Esophagus muscularis mucosa (tissue), 4 donors: ENCODE measurements at regions not wholly inside any gene's neighbourhood (a gene's known extent, or its start where the extent isn't known, plus 50 kb on each side); places are given as distances from the start of the nearest gene placed in this dataset.

Experiments
- EP300 ChIP-seq: sonication (generic); formaldehyde crosslinking; IDR thresholded peaks from one replicate; pipeline ENCODE4 v1.6.1; 2017; ENCODE audit warnings: antibody characterized with exemption
- POLR2A ChIP-seq: fragments of 450-650 bp; IDR thresholded peaks from one replicate; pipeline ENCODE4 v1.6.1; 2017; ENCODE audit warnings: antibody characterized with exemption, moderate library complexity, mild to moderate bottlenecking, low read depth
- POLR2AphosphoS5 ChIP-seq, 2 donors: sonication (generic); formaldehyde crosslinking; IDR thresholded peaks; one replicate each; pipeline ENCODE4 v1.6.1; 2017; ENCODE audit warnings: antibody characterized with exemption in 2 of 2
- TF ChIP-seq, protein P1 (sequence below), 3 experiments: fragments of 200-600 bp in 2 of 3; fragments of 450-650 bp in 1 of 3; sonication (generic) in 2 of 3; IDR thresholded peaks; one replicate each; pipeline ENCODE4 v1.5.1; 2017 to 2019; ENCODE audit warnings: antibody characterized with exemption in 3 of 3, mild to moderate bottlenecking in 2 of 3, moderate library complexity in 1 of 3

DNA sequence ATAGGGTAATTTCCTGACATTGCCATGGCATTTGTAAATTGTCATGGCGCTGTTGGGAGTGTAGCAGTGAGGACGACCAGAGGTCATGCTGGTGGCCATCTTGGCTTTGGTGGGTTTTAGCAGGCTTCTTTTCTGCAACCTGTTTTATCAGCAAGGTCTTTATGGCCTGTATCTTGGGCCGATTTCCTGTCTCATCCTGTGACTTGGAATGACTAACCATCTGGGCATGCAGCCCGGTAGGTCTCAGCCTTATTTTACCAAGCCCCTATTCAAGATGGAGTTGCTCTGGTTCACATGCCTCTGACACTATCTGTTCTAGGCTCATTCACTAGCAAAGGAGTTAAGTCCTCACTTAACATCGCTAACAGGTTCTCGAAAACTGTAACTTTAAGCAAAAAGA is 1374.2 kb downstream of the FAM181B start:
- TF ChIP-seq, protein P1, sequence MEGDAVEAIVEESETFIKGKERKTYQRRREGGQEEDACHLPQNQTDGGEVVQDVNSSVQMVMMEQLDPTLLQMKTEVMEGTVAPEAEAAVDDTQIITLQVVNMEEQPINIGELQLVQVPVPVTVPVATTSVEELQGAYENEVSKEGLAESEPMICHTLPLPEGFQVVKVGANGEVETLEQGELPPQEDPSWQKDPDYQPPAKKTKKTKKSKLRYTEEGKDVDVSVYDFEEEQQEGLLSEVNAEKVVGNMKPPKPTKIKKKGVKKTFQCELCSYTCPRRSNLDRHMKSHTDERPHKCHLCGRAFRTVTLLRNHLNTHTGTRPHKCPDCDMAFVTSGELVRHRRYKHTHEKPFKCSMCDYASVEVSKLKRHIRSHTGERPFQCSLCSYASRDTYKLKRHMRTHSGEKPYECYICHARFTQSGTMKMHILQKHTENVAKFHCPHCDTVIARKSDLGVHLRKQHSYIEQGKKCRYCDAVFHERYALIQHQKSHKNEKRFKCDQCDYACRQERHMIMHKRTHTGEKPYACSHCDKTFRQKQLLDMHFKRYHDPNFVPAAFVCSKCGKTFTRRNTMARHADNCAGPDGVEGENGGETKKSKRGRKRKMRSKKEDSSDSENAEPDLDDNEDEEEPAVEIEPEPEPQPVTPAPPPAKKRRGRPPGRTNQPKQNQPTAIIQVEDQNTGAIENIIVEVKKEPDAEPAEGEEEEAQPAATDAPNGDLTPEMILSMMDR (IDR thresholded peaks at IDR 0.05), result no peak
- TF ChIP-seq EP300 (no peak), POLR2AphosphoS5 (IDR thresholded peaks at IDR 0.05) (no peak), POLR2A (no peak)
